ENCODE measurements at regions not wholly inside any gene's neighbourhood (a gene's known extent, or its start where the extent isn't known, plus 50 kb on each side); places are given as distances from the start of the nearest gene placed in this dataset.

DNA sequence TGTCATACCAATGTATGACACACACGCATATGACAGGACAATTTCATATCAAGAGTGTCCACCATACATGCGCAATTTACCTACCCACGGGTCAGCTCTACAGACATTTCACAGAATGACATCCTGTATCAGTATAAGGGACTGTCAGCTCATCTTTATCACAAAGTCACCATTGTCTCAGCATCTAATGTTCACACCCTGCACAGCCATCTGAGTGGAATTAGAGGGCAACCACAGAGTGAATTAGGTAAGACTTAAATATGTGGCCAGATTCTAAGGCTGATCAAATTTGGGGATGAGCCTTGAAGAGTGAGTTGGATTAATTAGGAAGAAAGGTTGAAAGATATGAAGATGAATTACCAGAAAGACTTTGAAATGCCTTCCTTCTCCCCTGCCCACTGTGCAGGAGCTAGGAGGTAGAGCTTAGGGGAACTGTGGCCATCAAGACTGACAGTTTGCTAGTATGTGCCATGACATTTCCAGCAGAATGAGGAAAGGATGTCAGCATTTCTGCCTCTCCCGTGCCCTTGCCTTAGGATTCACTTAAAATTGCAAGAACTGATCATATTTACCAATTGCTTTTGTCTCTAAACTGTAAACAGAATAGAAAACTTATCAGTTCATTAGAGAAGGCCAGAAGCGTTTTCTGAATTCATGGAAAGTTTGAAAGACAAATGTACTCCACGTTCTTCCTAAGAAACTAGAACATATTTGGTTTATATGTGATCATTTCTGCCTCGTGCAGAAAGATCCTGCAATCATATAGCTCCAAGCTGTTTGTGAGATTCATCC is 121.1 kb downstream of the DDX1 start:
- TF ChIP-seq POLR2A (IDR thresholded peaks at IDR 0.05) = no peak
- TF ChIP-seq, protein P1, sequence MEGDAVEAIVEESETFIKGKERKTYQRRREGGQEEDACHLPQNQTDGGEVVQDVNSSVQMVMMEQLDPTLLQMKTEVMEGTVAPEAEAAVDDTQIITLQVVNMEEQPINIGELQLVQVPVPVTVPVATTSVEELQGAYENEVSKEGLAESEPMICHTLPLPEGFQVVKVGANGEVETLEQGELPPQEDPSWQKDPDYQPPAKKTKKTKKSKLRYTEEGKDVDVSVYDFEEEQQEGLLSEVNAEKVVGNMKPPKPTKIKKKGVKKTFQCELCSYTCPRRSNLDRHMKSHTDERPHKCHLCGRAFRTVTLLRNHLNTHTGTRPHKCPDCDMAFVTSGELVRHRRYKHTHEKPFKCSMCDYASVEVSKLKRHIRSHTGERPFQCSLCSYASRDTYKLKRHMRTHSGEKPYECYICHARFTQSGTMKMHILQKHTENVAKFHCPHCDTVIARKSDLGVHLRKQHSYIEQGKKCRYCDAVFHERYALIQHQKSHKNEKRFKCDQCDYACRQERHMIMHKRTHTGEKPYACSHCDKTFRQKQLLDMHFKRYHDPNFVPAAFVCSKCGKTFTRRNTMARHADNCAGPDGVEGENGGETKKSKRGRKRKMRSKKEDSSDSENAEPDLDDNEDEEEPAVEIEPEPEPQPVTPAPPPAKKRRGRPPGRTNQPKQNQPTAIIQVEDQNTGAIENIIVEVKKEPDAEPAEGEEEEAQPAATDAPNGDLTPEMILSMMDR (IDR thresholded peaks at IDR 0.05 in 4 of 5, conservative IDR thresholded peaks at IDR 0.05 in 1 of 5) = no peak
- intact Hi-C loops (cut with DNase I; ENCODE audit: low total_unique reads) = no loop called here
- Histone ChIP-seq H3K27me3 (no peaks in the 10 kb centered on the region), H3K9me3 (no peaks in the 10 kb centered on the region), H3K4me1 (no peaks in the 10 kb centered on the region), H3K4me3 (no peak overlapping the region), H3K36me3 (no peaks in the 10 kb centered on the region), H3K27ac (no peak overlapping the region)
- in situ Hi-C loops (cut with MboI; ENCODE audit: low sequenced_read_pairs in 4 of 4) = no loop called here
- ATAC-seq = no peak
- DNase-seq = no peak

DNA sequence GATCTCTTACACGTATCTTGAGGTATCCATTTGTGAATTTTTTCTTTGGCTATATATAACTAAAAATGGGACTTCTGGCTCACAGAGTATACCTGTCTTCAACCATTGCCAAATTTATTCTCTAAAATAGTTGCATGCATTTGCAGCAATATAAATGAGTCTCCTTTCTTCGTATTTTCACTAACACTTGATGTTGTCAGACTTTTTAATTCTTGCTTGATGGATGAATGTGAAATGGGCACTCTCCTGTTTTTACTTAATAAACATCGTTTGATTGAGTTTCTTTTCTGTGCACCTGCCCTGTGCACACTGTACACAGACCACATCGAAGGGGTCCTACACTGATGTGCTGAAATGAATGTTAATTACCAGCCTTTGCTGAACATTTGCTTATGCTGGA is 121.8 kb downstream of the DDX1 start:
- no peak for DNase-seq
- H3K9me3 ChIP-seq = no peaks in the 10 kb centered on the region
- H3K4me1 ChIP-seq = no peaks in the 10 kb centered on the region
- H3K36me3 ChIP-seq = no peaks in the 10 kb centered on the region
- no peaks in the 10 kb centered on the region for H3K27me3 ChIP-seq
- no peak for ATAC-seq
- no peak for TF ChIP-seq POLR2A (IDR thresholded peaks at IDR 0.05)
- H3K27ac ChIP-seq = no peak overlapping the region
- intact Hi-C loops (cut with DNase I; ENCODE audit: low total_unique reads) = no loop called here
- H3K4me3 ChIP-seq = no peak overlapping the region
- in situ Hi-C loops (cut with MboI; ENCODE audit: low sequenced_read_pairs in 4 of 4) = no loop called here

DNA sequence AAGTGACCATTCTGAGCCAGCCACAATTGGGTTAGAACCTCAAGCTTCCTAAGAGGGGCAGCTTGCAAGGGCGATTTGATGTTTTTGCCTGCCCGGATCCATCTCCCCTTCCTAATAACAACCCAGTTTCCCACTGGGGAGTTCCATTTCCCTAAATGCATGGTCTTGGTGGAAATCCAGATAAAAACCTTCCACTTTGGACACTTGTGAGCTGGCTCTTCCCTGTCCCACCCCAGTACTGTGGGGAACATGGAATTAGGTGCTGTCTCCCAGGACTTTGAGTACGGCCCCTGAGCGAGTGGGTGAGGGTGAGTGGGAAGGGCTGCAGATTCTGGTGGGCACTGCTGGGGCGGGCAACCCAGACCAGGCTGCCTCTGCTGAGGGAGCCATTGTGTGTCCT is 122.3 kb downstream of the DDX1 start:
- ATAC-seq (no peak), DNase-seq (no peak)
- H3K27me3 ChIP-seq = no peaks in the 10 kb centered on the region
- H3K4me1 ChIP-seq = no peaks in the 10 kb centered on the region
- no peaks in the 10 kb centered on the region for H3K36me3 ChIP-seq
- in situ Hi-C loops (cut with MboI; ENCODE audit: low sequenced_read_pairs in 4 of 4) = no loop called here
- no peaks in the 10 kb centered on the region for H3K9me3 ChIP-seq
- H3K27ac ChIP-seq = no peak overlapping the region
- H3K4me3 ChIP-seq = no peak overlapping the region
- TF ChIP-seq, protein P1 (IDR thresholded peaks at IDR 0.05 in 4 of 5, conservative IDR thresholded peaks at IDR 0.05 in 1 of 5) = no peak
- TF ChIP-seq POLR2A (IDR thresholded peaks at IDR 0.05) = no peak
- intact Hi-C loops (cut with DNase I; ENCODE audit: low total_unique reads) = no loop called here

DNA sequence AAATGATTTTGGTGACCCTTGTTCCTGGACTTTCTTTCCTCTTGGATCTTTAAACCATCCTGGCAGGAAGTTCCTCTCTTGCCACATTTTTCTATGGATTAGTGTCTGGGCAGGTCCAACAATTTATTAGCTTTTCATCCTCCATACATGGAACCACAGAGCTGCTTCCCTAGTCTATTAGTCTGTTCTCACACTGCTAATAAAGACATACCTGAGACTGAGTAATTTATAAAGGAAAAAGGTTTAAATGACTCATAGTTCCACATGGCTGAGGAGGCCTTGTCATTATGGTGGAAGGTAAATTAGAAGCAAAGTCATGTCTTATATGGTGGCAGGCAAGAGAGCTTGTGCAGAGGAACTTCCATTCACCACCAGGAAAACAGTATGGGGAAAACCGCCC is 122.9 kb downstream of the DDX1 start:
- no peak for DNase-seq
- Histone ChIP-seq H3K27ac (no peak overlapping the region), H3K27me3 (no peaks in the 10 kb centered on the region), H3K9me3 (no peaks in the 10 kb centered on the region), H3K4me1 (no peaks in the 10 kb centered on the region), H3K4me3 (no peak overlapping the region), H3K36me3 (no peaks in the 10 kb centered on the region)
- TF ChIP-seq, protein P1 (IDR thresholded peaks at IDR 0.05 in 4 of 5, conservative IDR thresholded peaks at IDR 0.05 in 1 of 5) = no peak
- TF ChIP-seq POLR2A (IDR thresholded peaks at IDR 0.05) = no peak
- ATAC-seq = no peak
- intact Hi-C loops (cut with DNase I; ENCODE audit: low total_unique reads) = no loop called here
- in situ Hi-C loops (cut with MboI; ENCODE audit: low sequenced_read_pairs in 4 of 4) = no loop called here

DNA sequence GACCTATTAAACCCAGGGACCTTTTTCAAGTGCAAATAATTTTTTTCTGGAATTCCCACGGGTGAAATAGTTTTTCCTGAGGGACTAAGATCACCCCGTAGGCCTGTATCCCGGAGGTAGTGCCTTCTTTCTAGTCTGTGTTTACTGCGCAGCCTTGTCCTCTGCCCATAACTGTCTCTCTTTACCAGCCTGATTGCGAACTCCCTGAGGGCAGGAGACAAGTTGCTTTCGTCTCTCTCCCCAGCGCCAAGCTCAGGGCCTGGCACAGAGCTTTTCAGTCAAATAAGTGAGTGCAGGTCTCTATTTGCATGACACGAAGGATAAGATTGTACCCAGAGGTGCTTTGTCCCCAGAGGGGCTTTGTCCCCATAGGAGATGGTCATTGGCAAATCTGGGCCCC is 123.9 kb downstream of the DDX1 start:
- no peaks in the 10 kb centered on the region for H3K9me3 ChIP-seq
- intact Hi-C loops (cut with DNase I; ENCODE audit: low total_unique reads) = no loop called here

More for the DNA sequence above, 123.9 kb downstream of the DDX1 start:
- no peak for TF ChIP-seq POLR2A (IDR thresholded peaks at IDR 0.05)
- TF ChIP-seq, protein P1 (IDR thresholded peaks at IDR 0.05 in 4 of 5, conservative IDR thresholded peaks at IDR 0.05 in 1 of 5) = no peak
- no peaks in the 10 kb centered on the region for H3K36me3 ChIP-seq
- in situ Hi-C loops (cut with MboI; ENCODE audit: low sequenced_read_pairs in 4 of 4) = no loop called here
- H3K27me3 ChIP-seq = no peaks in the 10 kb centered on the region
- no peak for DNase-seq
- ATAC-seq = no peak
- H3K4me3 ChIP-seq = no peak overlapping the region
- H3K4me1 ChIP-seq = no peaks in the 10 kb centered on the region
- H3K27ac ChIP-seq = no peak overlapping the region
